ENCODE measurements at regions not wholly inside any gene's neighbourhood (a gene's known extent, or its start where the extent isn't known, plus 50 kb on each side); places are given as distances from the start of the nearest gene placed in this dataset.
"Not testable (repeated sequence)": the region's sequence is repeated elsewhere in the genome, so short reads cannot be mapped to it uniquely, and the experiment has no call there.

DNA sequence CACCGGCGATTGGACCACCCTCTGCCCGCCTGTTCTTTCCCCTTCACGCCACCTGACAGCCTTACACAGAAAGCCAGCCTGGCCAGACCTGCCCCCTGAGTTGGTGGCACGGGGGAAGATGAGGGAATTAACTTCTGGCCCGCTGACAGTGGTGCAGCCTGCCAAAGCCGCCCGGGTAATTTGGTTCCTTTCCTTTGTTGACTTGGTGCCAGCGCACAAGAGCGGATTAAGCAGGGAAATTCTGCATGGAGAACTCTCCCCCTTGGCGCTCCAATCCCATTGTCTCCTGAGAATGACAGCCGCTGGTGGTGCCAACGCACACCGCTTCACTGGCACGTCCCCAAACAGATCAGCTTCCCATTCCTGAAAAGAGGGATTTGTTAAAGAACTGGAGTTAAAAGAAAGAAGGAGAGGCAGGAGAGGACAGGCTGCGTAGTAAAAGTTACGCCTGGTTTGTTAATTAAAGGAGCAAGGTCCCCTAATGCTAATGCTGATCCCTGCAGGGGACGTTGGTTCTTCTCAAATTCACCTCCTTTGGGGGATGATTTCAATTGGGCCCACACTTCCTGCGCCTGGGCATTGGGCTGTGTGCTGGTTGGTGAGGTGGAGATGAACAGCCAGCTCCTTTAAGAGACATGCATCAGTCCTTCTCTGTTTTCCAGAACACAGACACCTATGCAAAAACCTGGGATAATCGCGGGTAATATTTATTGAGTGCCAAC is 286.8 kb downstream of the MYCN start:
- DNase-seq, result no peak

GRCh38 chr2:16226381-16226780 is 286.0 kb downstream of the MYCN start:
- no peak for DNase-seq

DNA sequence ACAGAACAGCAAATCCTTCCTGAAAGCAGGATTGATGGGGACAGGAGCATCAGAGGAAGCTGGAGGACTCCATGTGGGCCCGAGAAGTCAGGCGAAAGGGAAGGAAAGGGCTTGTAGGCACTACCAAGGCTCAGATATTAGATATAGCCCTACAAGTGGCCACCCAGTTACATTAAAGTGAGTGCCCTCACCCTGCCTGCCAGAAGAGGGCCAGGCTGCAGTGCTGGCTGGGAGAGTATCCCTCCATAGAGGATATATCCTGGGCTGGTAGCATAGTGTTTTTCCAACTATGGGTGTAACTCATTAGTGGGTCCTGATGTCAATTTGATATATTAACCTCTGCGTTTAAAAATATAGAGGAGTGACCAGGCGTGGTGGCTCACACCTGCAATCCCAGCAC is 285.2 kb downstream of the MYCN start:
- no peak for DNase-seq

DNA sequence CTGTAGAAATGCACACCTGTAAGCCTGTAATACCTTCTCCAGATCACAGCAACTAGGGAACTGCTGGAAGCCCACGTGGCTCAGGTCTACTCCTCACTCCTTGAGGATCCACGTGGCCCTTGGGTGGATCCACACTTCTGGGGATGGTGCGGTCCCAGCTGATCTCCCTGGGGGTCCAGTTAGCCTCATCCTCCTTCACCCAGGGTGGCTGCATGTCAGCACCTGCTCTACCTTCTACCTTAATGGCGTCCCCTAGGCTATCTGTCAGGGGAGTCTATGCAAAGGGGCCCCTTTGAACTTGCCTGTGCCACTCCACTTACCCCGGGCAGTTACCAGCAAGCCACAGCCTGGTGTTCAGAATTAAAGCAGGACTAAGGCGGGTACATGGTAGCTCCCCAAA is 284.7 kb downstream of the MYCN start:
- no peak for DNase-seq

DNA sequence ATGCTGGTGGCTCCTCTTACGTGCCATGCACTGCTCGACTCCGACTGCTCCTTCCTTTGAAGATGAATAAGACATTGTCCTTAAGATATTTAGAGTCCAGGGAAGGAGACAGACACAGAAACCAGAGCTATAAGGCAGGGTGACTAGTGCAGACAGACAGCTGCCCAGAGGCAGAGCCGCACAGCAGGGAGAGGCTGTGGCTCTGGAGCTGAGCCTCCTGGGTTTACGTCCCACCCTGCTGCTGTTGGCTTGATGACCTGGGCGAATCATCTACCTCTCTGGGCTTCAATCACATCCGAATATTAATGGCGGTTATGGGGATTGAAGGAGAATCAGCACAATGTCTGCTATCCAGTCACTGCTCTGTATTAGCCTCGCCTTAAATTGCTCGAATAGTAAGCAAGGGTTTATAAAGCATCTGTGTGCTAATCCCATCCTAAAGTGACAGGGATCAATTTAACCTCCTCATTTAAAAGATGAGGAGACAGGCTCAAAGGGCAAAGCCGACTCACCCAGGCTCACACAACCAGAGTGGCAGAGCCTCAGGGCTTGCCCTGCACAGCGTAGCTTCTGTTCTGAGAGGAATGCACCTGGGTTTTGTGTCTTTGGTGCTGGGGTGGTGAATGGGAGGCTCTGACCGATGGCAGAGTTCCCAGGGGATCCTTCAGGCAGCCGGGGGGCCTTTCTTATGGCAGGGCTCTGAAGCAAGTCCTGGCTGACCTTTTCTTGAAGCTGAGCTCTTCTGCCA is 284.1 kb downstream of the MYCN start:
- DNase-seq, result no peak

- DNase-seq, result no peak
These were observed 283.5 kb downstream of the MYCN start for GRCh38 chr2:16223841-16224177.

GRCh38 chr2:16223161-16223840 is 283.0 kb downstream of the MYCN start:
- DNase-seq, result no peak

- no peak for DNase-seq
These were observed 282.0 kb downstream of the MYCN start for GRCh38 chr2:16222326-16222725.

- no peak for DNase-seq
These were observed 281.2 kb downstream of the MYCN start for GRCh38 chr2:16221461-16222010.

DNA sequence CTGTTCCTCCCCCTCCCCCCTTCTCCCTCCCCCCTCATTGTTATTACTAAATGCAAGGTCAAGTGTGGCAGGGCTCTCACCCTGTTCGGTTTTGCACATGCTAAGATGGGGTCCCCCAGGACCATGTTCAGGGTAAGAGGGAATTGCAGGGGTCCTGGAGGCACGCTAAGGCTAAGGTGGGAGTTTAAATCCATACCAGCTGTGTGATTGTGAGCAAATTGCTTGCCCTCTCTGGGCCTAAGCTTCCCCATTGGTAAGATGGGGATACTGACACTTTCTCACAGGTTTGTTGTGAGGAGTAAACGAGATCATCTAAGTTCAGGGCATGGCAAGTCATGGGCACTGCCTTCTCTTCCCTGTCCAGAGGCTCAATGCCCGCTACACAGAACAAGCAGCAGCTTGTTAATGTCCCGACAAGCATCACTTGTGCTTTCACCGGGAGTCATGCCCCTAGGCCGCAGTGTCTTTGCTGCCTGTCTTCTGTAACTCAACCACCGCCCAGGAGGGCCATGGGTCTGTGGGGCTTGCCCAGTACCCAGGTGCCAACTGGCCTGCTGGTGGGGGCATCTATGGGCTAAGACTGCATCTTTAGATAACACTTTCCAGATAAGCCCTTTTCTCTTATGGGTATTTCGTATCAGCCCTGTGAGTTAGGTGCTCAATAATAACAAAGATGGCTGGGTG is 279.1 kb downstream of the MYCN start:
- no peak for DNase-seq

DNA sequence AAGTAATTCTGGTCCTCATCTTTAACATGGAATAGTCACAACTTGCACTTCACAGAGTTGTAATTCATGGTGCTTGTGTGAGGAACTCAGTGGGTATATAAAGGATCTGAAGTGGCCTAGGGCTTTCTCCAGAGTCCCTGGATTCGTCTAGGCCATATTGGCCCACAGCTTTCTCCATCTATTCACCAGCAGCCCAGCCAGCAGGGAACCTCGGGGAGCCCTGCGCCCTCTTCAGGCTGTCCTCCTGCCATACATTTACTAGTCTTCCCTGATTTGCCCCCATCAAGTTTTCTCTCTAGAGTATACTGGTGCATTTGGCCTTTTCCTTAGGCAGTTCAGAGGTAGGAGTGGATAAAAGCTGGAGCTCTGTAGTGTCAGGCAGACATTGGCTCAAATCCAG is 278.3 kb downstream of the MYCN start:
- DNase-seq, result peak; percentile 3 to 21

- DNase-seq, result no peak
These were observed 277.8 kb downstream of the MYCN start for GRCh38 chr2:16218161-16218560.

- DNase-seq, result not testable (repeated sequence)
These were observed 277.4 kb downstream of the MYCN start for GRCh38 chr2:16217741-16218140.

DNA sequence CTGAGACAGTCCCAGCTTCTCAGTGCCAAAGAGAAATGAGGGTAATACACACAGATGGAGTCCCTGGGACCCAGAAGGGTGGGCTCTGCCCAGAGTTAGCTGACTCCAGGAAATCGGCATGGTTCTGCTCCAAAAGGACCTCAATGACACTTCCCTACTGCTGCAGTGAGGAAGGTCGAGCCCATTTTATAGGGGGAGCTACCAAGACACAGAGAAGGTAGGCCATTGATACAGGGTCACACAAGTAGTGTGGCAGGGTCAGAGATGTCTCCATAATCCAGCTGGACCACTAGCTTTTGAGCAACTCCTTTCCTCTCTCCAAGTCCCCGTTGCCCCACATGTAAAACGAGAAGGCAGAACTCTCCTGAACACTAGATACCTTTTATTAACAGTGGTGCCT is 276.9 kb downstream of the MYCN start:
- DNase-seq, result no peak

DNA sequence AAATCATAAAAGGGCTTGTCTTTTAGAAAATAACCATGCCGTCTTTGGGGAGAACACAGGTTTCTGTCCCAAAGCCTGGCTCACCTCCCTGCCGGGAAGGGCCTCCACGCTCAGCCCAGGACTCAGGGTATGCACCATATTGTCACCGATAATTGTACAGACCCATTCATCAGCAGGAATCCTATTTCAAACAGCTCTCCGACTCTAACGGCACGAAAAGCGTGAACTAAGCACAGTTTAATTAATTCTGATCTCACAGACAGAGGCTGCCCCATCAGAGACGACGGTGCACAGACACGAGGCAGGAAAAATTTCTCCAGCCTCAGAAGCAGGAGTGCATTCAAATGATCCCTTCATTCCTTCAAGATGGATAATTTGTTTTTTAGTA is 276.2 kb downstream of the MYCN start:
- DNase-seq, result no peak

DNA sequence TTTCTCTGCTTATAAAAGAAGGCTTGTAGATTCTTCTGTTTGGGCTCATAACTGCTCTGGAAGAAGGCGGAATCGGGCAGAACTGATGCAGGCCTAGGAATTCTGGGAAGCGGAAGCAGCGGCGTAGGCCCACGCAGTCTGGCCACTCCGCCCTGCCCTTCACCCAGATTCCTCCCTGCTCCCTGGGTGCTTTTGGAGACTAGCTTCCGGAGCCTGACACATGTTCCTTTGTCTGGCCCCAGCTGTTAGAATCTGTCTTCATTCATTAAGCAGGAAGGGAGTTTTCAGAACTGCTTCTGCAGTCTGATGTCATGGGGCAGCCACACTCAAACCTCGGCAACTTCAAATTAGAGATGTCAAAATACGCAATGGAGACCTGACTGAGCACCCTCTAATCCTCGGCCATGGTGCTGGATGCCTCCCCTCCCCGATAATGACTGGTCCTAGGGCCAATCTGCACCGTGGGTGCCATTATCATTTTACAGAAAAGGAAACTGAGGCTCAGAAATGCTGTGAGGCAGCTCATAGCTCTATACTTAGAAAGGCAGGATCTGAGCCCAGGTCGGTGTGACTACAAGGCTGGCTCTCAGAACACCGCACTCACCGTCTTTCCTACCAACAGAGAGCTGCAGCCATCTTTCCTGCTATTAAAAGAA is 275.7 kb downstream of the MYCN start:
- DNase-seq, result no peak

DNA sequence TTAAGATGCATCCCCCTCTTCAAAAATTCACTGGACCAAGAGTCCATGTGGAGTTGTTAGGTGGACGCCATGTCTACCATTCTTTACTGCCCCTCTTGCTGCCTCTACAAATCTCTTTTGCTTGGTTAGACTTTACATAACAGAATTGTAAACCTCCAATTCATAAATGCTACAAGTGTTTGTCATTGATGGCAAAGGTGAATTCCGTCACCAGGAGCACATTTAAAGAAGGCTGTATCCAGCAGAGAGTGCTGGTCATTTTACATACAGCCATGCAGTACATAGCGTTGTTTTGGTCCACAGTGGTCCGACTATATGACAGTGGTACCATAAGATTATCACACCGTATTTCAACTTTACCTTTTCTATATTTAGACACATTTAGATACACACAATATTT is 274.5 kb downstream of the MYCN start:
- DNase-seq, result no peak

DNA sequence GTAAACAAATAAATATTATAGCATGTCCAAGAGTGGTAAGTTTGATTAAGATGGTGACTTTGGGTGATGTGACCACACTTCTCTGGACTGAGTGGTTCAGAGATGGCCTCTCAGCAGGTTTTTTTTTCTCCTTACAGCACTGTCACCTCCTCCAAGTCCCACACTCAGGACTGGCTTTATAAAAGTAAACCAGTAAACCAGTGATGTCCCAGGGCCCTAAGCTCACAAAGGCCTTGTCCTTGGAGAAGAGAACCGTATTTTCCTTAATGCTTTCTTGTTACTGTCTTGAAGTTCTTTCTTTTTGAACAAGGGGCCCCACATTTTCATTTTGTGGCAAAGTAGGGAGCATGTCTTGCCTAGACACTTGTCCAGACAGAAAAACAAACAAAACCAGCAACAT is 274.0 kb downstream of the MYCN start:
- no peak for DNase-seq

DNA sequence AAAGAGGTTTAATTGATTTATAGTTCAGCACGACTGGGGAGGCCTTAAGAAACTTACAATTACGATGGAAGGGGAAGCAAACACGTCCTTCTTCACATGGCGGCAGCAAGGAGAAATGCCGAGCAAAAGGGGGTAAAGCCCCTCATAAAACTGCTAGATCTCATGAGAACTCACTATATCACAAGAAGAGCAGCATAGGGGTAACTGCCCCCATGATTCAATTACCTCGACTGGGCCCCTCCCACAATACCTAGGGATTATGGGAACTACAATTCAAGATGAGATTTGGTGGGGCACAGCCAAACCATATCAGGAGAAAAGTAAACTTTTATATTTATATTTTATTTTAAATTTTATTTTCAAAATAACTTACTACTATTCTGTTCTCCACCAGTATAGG is 272.0 kb downstream of the MYCN start:
- no peak for DNase-seq

GRCh38 chr2:16211341-16211740 is 271.0 kb downstream of the MYCN start:
- DNase-seq, result no peak

GRCh38 chr2:16210841-16211240 is 270.5 kb downstream of the MYCN start:
- DNase-seq, result no peak

GRCh38 chr2:16209799-16210198 is 269.4 kb downstream of the MYCN start:
- DNase-seq, result no peak

DNA sequence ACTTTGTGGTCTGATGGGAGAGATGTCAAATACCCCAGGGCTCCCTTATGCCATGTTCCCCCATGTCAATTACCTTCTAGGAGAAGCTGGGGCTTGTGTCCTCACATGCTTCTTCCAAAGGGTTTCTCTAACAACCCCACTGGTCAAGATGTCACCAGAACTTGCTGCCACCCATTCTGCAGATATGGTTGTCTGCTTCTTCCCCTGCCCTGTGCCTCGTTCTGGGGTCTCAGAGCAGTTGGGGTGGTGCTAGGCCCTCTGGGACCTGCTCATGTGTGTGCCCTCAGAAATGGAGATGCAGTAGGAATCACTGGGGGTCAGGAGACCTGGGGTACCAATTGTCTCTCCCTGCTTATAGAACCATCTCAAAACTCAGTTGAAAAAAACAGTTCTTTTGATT is 268.6 kb downstream of the MYCN start:
- no peak for DNase-seq
